Coronary artery (tissue), 2 donors: ENCODE measurements at regions not wholly inside any gene's neighbourhood (a gene's known extent, or its start where the extent isn't known, plus 50 kb on each side); places are given as distances from the start of the nearest gene placed in this dataset.

Experiments used
- DNase-seq: peaks from one replicate; pipeline ENCODE4 v3.0.0-alpha.2; 2017; ENCODE audit warnings: low spot score
- H3K27ac ChIP-seq, 2 donors: fragments of 200-600 bp; sonication (generic); one replicate each; pipeline ENCODE4 v1.5.1; 2016 to 2019
- H3K4me3 ChIP-seq: fragments of 200-600 bp; sonication (generic); 2 replicates; pipeline ENCODE4 v1.5.1; 2016; ENCODE audit warnings: mild to moderate bottlenecking, moderate library complexity
- TF ChIP-seq, protein P1 (sequence below): fragments of 200-600 bp; sonication (generic); IDR thresholded peaks from one replicate; pipeline ENCODE4 v1.5.1; 2019; ENCODE audit warnings: antibody characterized with exemption

DNA sequence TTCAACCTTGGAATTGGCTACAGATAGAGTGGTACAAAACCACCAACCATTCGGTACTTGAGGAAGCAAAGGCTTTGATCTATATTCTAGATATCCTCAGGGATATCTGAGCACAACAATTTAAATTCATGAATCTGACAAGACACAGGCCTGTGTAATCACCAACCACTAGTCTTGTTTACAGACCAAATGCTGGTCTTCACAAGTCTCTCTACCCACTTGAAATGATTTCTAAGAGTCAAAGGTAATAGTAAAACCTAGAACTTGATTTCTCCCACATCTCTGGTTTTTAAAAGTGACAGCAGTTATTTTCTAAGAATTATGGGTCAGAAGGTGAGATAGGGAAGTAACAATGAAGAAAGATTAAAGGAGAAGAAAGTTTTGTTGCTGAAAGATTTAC, 613.7 kb upstream of the ACVR2A start:
- no peak overlapping the region for H3K4me3 ChIP-seq
- no peak for DNase-seq
- no peak overlapping the region for H3K27ac ChIP-seq
- TF ChIP-seq, protein P1, sequence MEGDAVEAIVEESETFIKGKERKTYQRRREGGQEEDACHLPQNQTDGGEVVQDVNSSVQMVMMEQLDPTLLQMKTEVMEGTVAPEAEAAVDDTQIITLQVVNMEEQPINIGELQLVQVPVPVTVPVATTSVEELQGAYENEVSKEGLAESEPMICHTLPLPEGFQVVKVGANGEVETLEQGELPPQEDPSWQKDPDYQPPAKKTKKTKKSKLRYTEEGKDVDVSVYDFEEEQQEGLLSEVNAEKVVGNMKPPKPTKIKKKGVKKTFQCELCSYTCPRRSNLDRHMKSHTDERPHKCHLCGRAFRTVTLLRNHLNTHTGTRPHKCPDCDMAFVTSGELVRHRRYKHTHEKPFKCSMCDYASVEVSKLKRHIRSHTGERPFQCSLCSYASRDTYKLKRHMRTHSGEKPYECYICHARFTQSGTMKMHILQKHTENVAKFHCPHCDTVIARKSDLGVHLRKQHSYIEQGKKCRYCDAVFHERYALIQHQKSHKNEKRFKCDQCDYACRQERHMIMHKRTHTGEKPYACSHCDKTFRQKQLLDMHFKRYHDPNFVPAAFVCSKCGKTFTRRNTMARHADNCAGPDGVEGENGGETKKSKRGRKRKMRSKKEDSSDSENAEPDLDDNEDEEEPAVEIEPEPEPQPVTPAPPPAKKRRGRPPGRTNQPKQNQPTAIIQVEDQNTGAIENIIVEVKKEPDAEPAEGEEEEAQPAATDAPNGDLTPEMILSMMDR: no peak

DNA sequence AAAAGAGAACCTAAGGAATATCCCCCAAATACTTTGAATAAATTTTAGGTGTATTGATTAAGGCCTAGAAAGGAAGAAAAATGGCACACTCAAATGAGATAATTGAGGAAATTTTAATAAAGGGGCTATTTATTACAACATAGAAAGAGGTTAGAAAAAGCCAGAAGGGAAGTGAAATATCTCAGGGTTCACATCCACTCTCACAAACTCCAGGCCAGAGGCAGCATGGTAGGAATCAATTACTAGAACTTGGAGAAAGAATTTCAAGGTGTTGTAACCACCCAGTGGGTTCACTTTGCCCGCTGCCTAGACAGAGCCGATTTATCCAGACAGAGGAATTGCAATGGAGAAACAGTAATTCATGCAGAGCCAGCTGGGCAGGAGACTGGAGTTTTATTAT, 617.5 kb upstream of the ACVR2A start:
- H3K4me3 ChIP-seq: no peak overlapping the region

GRCh38 chr2:147224070-147224469, 620.8 kb upstream of the ACVR2A start:
- H3K27ac ChIP-seq: no peak overlapping the region

More for the DNA sequence above, 617.5 kb upstream of the ACVR2A start:
- H3K27ac ChIP-seq: no peak overlapping the region
- DNase-seq: no peak
- TF ChIP-seq, protein P1: no peak

DNA sequence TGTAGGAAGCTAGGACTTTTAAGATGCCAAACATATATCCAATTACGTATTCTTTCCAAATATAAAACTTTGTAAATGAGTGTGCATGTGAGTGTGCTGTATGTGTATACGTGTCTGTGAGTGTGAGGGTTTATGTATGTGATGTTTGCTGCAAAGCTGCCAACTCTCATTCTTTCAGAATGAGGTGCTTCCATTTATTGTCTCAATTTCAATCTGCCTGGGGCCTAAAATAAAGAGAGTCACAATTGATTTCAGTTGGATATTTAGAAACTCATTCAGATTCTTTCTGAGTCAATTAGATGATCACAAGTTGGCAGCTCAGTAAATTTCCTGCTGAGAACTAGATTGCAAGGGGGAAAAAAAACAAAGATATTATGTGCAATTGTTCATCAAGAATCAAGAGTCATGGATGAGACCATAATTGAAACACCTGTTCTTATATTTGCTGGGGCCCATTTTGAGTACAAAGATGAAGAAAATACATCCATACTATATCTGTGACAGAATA, 621.2 kb upstream of the ACVR2A start:
- H3K27ac ChIP-seq: no peak overlapping the region
- no peak overlapping the region for H3K4me3 ChIP-seq
- TF ChIP-seq, protein P1: no peak
- no peak for DNase-seq

More at GRCh38 chr2:147224070-147224469, 620.8 kb upstream of the ACVR2A start:
- TF ChIP-seq, protein P1: no peak
- no peak overlapping the region for H3K4me3 ChIP-seq
- no peak for DNase-seq

- Histone ChIP-seq H3K4me3 (no peak overlapping the region), H3K27ac (no peak overlapping the region)
- TF ChIP-seq, protein P1: no peak
- DNase-seq: no peak
Observed at GRCh38 chr2:147223119-147223518, 621.7 kb upstream of the ACVR2A start.

- TF ChIP-seq, protein P1: no peak
- no peak for DNase-seq
- Histone ChIP-seq H3K27ac (no peak overlapping the region), H3K4me3 (no peak overlapping the region)
Observed at GRCh38 chr2:147222506-147222905, 622.3 kb upstream of the ACVR2A start.

GRCh38 chr2:147214914-147215313, 629.9 kb upstream of the ACVR2A start:
- H3K27ac ChIP-seq: no peak overlapping the region
- H3K4me3 ChIP-seq: no peak overlapping the region
- TF ChIP-seq, protein P1: no peak
- no peak for DNase-seq
